Vagina (tissue), 2 donors: ENCODE measurements at regions not wholly inside any gene's neighbourhood (a gene's known extent, or its start where the extent isn't known, plus 50 kb on each side); places are given as distances from the start of the nearest gene placed in this dataset.

Source experiments
- POLR2A ChIP-seq, 2 donors: fragments of 450-650 bp; IDR thresholded peaks; one replicate each; pipeline ENCODE4 v1.6.1; 2017; ENCODE audit warnings: antibody characterized with exemption in 2 of 2, mild to moderate bottlenecking in 2 of 2, moderate library complexity in 2 of 2
- TF ChIP-seq, protein P1 (sequence below), 3 experiments: fragments of 450-650 bp in 2 of 3; fragments of 200-600 bp in 1 of 3; sonication (generic) in 1 of 3; IDR thresholded peaks; one replicate each; pipeline ENCODE4 v1.5.1; 2017 to 2019; ENCODE audit warnings: antibody characterized with exemption in 3 of 3, mild to moderate bottlenecking in 2 of 3, moderate library complexity in 2 of 3

DNA sequence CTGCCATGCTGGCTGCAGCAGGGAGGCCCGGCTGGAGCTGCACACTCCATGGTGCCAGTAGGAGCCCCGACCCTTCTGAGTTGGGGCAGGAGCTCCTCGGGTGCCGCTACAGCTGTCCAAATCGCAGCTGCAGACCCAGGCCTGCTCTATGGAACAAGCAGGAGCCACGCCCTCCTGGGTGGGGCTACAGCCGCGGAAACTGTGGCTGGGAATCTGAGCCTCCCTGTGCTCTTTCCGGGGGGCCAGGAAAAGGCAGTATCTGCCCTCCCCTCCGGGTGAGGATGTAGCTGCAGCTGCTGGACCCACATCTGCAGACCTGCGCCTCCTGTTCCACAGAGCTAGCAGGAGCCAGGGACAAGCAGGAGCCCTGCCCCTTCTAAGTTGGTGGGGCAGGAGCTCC lies 278.9 kb upstream of the ACTBL2 start:
- TF ChIP-seq POLR2A (IDR thresholded peaks at IDR 0.05): no peak
- TF ChIP-seq, protein P1, sequence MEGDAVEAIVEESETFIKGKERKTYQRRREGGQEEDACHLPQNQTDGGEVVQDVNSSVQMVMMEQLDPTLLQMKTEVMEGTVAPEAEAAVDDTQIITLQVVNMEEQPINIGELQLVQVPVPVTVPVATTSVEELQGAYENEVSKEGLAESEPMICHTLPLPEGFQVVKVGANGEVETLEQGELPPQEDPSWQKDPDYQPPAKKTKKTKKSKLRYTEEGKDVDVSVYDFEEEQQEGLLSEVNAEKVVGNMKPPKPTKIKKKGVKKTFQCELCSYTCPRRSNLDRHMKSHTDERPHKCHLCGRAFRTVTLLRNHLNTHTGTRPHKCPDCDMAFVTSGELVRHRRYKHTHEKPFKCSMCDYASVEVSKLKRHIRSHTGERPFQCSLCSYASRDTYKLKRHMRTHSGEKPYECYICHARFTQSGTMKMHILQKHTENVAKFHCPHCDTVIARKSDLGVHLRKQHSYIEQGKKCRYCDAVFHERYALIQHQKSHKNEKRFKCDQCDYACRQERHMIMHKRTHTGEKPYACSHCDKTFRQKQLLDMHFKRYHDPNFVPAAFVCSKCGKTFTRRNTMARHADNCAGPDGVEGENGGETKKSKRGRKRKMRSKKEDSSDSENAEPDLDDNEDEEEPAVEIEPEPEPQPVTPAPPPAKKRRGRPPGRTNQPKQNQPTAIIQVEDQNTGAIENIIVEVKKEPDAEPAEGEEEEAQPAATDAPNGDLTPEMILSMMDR (IDR thresholded peaks at IDR 0.05): no peak
